SK-N-SH (cell line): ENCODE measurements at regions not wholly inside any gene's neighbourhood (a gene's known extent, or its start where the extent isn't known, plus 50 kb on each side); places are given as distances from the start of the nearest gene placed in this dataset.
"Not testable (repeated sequence)": the region's sequence is repeated elsewhere in the genome, so short reads cannot be mapped to it uniquely, and the experiment has no call there.

Source experiments
- CTCF ChIA-PET: fragments of 300-600, 350-600 bp; formaldehyde crosslinking; extraction: SDS; loops from one replicate; lab custom pipeline; 2021; lab: Yijun Ruan, JAX
- POLR2A ChIA-PET: fragments of 350-600 bp; sonication (Branson Sonifier 250); formaldehyde crosslinking; extraction: SDS; loops from one replicate; lab custom pipeline; 2020; ENCODE audit warnings: antibody characterized with exemption, inconsistent platforms; lab: Yijun Ruan, JAX
- DNase-seq: peaks from one replicate; pipeline ENCODE4 v3.0.0; 2012
- H2AFZ ChIP-seq: fragments of 200-600 bp; sonication (generic); 2 replicates; pipeline ENCODE4 v1.8.1; 2016; ENCODE audit warnings: antibody characterized with exemption, mild to moderate bottlenecking, low read depth
- H3F3A ChIP-seq: fragments of 200-600 bp; sonication (generic); replicated peaks from 2 replicates; pipeline ENCODE3; 2016; ENCODE audit warnings: antibody characterized with exemption, mild to moderate bottlenecking; ENCODE audit not compliant: insufficient read depth
- H3K27ac ChIP-seq, 2 experiments: fragments of 200-500 bp in 1 of 2; fragments of 200-600 bp in 1 of 2; sonication (Bioruptor generic) in 1 of 2; sonication (generic), shearing (Covaris generic) in 1 of 2; 2 replicates each; pipeline versions ENCODE4 v1.5.1 to v1.6.1; 2014 to 2016; ENCODE audit warnings: low read depth in 2 of 2, inconsistent platforms in 1 of 2, low read length in 1 of 2, mild to moderate bottlenecking in 1 of 2, mixed read lengths in 1 of 2
- H3K27me3 ChIP-seq: fragments of 200-600 bp; sonication (generic), shearing (Covaris generic); 2 replicates; pipeline ENCODE4 v1.6.1; 2016; ENCODE audit warnings: mixed run types; ENCODE audit not compliant: insufficient read depth
- H3K36me3 ChIP-seq, 2 experiments: fragments of 200-500 bp in 1 of 2; fragments of 200-600 bp in 1 of 2; sonication (Bioruptor generic) in 1 of 2; sonication (generic) in 1 of 2; replicated peaks in 1 of 2; 2 replicates each; pipeline versions ENCODE3 to v1.5.1; 2014 to 2016; ENCODE audit warnings: low read length in 1 of 2, mild to moderate bottlenecking in 1 of 2; ENCODE audit not compliant: insufficient read depth in 2 of 2, control insufficient read depth in 1 of 2
- H3K4me1 ChIP-seq, 2 experiments: fragments of 200-500 bp in 1 of 2; fragments of 200-600 bp in 1 of 2; sonication (Bioruptor generic) in 1 of 2; sonication (generic), shearing (Covaris generic) in 1 of 2; 2 replicates each; pipeline versions ENCODE4 v1.5.1 to v1.6.1; 2014 to 2016; ENCODE audit warnings: low read depth in 1 of 2, low read length in 1 of 2, mixed run types in 1 of 2; ENCODE audit not compliant: insufficient read depth in 2 of 2, control insufficient read depth in 1 of 2
- H3K4me2 ChIP-seq: fragments of 200-600 bp; sonication (generic), shearing (Covaris generic); 2 replicates; pipeline ENCODE4 v1.6.1; 2017; ENCODE audit warnings: mixed run types
- H3K4me3 ChIP-seq, 2 experiments: fragments of 200-500 bp in 1 of 2; fragments of 200-600 bp in 1 of 2; sonication (Bioruptor generic) in 1 of 2; sonication (generic), shearing (Covaris generic) in 1 of 2; 2 replicates each; pipeline versions ENCODE4 v1.5.1 to v1.8.1; 2014 to 2016; ENCODE audit warnings: low read depth in 2 of 2, inconsistent platforms in 1 of 2, low read length in 1 of 2, mild to moderate bottlenecking in 1 of 2, mixed read lengths in 1 of 2, moderate library complexity in 1 of 2
- H3K79me2 ChIP-seq: fragments of 200-600 bp; sonication (generic); 2 replicates; pipeline ENCODE4 v1.8.1; 2017; ENCODE audit warnings: mild to moderate bottlenecking; ENCODE audit not compliant: insufficient read depth
- H3K9ac ChIP-seq: fragments of 200-600 bp; sonication (generic); 2 replicates; pipeline ENCODE4 v1.6.1; 2017; ENCODE audit warnings: mixed run types
- H3K9me2 ChIP-seq: fragments of 200-600 bp; sonication (generic); 2 replicates; pipeline ENCODE4 v1.6.1; 2017; ENCODE audit warnings: mixed run types
- H3K9me3 ChIP-seq: fragments of 200-600 bp; sonication (generic); 2 replicates; pipeline ENCODE4 v1.6.1; 2017; ENCODE audit warnings: mixed run types, mild to moderate bottlenecking, moderate library complexity
- H4K20me1 ChIP-seq: fragments of 200-600 bp; sonication (generic); 2 replicates; pipeline ENCODE4 v1.6.1; 2017; ENCODE audit warnings: mild to moderate bottlenecking, mixed run types; ENCODE audit not compliant: insufficient read depth
- CHD2 ChIP-seq: fragments of 150-350 bp; IDR thresholded peaks from 2 replicates; pipeline ENCODE4 v1.6.1; 2018; ENCODE audit warnings: low read length; ENCODE audit not compliant: partially characterized antibody
- CTCF ChIP-seq: fragments of 200-600 bp; sonication (generic); IDR thresholded peaks from 2 replicates; pipeline ENCODE4 v1.6.1; 2017; ENCODE audit warnings: antibody characterized with exemption, mild to moderate bottlenecking, moderate library complexity
- FOSL2 ChIP-seq: IDR thresholded peaks from 2 replicates; pipeline ENCODE4 v1.4.0; 2012; ENCODE audit warnings: low read depth, mild to moderate bottlenecking, moderate library complexity, borderline replicate concordance
- MXI1 ChIP-seq: IDR thresholded peaks from 2 replicates; pipeline ENCODE4 v1.6.1; 2012; ENCODE audit warnings: mild to moderate bottlenecking, low read depth, low read length, improper control_type of control experiment
- POLR2AphosphoS5 ChIP-seq: IDR thresholded peaks from 2 replicates; pipeline ENCODE4 v1.6.1; 2012; ENCODE audit warnings: low read depth, low read length
- RAD21 ChIP-seq: IDR thresholded peaks from 2 replicates; pipeline ENCODE4 v1.6.1; 2012; ENCODE audit warnings: mild to moderate bottlenecking, low read length
- RCOR1 ChIP-seq: fragments of 150-350 bp; IDR thresholded peaks from 2 replicates; pipeline ENCODE4 v1.6.1; 2017; ENCODE audit warnings: antibody characterized with exemption, low read length
- RXRA ChIP-seq: IDR thresholded peaks from 2 replicates; pipeline ENCODE4 v1.4.0; 2012; ENCODE audit warnings: low read depth, mild to moderate bottlenecking, borderline replicate concordance
- SMC3 ChIP-seq: IDR thresholded peaks from 2 replicates; pipeline ENCODE4 v1.6.1; 2012; ENCODE audit warnings: low read depth, low read length, improper control_type of control experiment
- TAF1 ChIP-seq: IDR thresholded peaks from 2 replicates; pipeline ENCODE4 v1.6.1; 2012; ENCODE audit warnings: low read depth, mild to moderate bottlenecking, low read length, moderate library complexity, borderline replicate concordance
- WGBS: methylation state at CpG from one replicate; pipeline ENCODE4 v1.1.6; 2017; ENCODE audit warnings: low lambda C conversion rate; 5-methylcytosine and 5-hydroxymethylcytosine counted together

DNA sequence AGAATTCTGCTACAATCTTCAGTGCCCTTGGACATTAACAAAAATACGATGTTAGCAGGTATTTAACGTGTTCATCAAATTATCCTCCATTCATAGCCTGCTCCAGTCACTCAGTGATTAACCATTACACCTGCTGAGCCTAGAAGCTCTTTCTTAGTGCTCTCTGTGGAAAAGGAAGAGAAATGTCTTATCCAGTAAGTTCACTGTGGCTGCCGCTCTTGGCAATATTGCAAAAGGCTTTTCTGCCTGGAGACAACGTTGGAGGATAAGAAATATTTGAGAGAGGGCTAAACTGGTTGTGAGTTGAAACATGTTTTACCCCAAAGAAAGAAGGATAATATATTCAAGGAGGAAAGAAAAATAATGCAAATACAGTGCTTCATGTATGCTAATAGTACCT lies 217.4 kb upstream of the HSF2 start:
- DNase-seq = no peak
- H2AFZ ChIP-seq = no peak overlapping the region
- POLR2A ChIA-PET = no interaction called here

DNA sequence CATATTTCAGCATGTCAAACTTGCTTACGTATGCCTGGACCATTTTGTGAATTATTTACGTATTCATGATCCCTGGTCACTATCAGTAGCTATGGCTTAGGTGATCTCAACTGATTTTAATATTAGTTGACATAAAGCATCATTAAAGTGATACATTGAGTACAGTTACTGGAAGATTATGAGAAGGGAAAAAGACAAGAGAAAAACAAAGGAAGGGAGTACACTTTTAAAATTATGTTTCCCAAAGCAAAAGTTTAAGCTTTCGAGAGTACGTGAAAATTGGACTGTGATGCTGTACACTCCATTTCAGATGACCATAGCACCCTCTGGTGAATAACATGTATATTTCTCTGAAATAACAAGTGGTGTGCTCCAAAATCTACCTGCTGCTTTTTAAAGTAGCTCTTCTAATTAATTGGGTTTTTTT lies 215.0 kb upstream of the HSF2 start:
- Histone ChIP-seq H3K9ac (no peak overlapping the region), H2AFZ (no peak overlapping the region), H3K79me2 (no peaks in the 10 kb centered on the region), H3K9me2 (no peaks in the 10 kb centered on the region), H3K9me3 (no peaks in the 10 kb centered on the region), H3K27ac (no peak overlapping the region), H3K27me3 (no peaks in the 10 kb centered on the region), H3K36me3 (no peaks in the 10 kb centered on the region), H3K4me1 (no peaks in the 10 kb centered on the region), H3K4me2 (no peak overlapping the region), H3K4me3 (no peak overlapping the region), H4K20me1 (no peaks in the 10 kb centered on the region), H3F3A (peaks cover 10% of the 10 kb centered on the region)
- peak; percentile 22 for DNase-seq
- ChIA-PET CTCF (interaction anchor here (0.6 to 1.9 kb wide), 15 partner anchors 11 to 1129 kb away, joined by 3 to 13 read pairs (median 4); no protein-coding TSS in a partner anchor), POLR2A (no interaction called here)
- no peak for TF ChIP-seq FOSL2
- TF ChIP-seq SMC3 = peak; percentile 59
- peak; percentile 65 for TF ChIP-seq CTCF
- TF ChIP-seq RAD21 = peak; percentile 71
- WGBS = 24% methylated on average over 4 of the region's 4 CpGs

More for the DNA sequence above, 217.4 kb upstream of the HSF2 start:
- no peaks in the 10 kb centered on the region for H3K36me3 ChIP-seq
- H3K27ac ChIP-seq = no peak overlapping the region
- H3K4me1 ChIP-seq = no peaks in the 10 kb centered on the region
- H3K9me3 ChIP-seq = no peaks in the 10 kb centered on the region
- no peaks in the 10 kb centered on the region for H4K20me1 ChIP-seq
- H3K27me3 ChIP-seq = no peaks in the 10 kb centered on the region
- CTCF ChIA-PET = no interaction called here
- peaks cover 4% of the 10 kb centered on the region for H3F3A ChIP-seq
- no peaks in the 10 kb centered on the region for H3K79me2 ChIP-seq
- H3K4me3 ChIP-seq = no peak overlapping the region
- H3K4me2 ChIP-seq = no peak overlapping the region
- no peak for TF ChIP-seq RCOR1
- TF ChIP-seq POLR2AphosphoS5 = no peak
- no peak for TF ChIP-seq TAF1
- TF ChIP-seq MXI1 = no peak
- TF ChIP-seq CHD2 = no peak
- TF ChIP-seq RXRA = no peak
- 46% methylated on average over 4 of the region's 4 CpGs for WGBS
- H3K9ac ChIP-seq = no peak overlapping the region
- H3K9me2 ChIP-seq = no peaks in the 10 kb centered on the region

DNA sequence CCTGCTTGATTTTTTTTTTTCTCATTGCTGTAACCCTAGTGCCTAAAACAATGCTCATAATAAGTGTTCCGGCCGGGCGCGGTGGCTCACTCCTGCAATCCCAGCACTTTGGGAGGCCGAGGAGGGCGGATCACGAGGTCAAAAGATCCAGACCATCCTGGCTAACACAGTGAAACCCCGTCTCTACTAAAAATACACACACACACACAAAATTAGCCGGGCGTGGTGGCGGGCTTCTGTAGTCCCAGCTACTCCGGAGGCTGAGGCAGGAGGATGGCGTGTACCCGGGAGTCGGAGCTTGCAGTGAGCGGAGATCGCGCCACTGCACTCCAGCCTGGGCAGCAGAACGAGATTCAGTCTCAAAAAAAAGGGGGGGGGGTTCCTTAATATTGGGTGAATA lies 214.0 kb upstream of the HSF2 start:
- H3K27me3 ChIP-seq, DNase-seq, H3K4me2 ChIP-seq, H4K20me1 ChIP-seq, H3K36me3 ChIP-seq, H2AFZ ChIP-seq, H3K9ac ChIP-seq, H3K9me3 ChIP-seq, H3K9me2 ChIP-seq, POLR2A ChIA-PET, H3K27ac ChIP-seq, H3K4me3 ChIP-seq, H3K4me1 ChIP-seq, H3K79me2 ChIP-seq: not testable (repeated sequence)
- CTCF ChIA-PET = interaction anchor here (0.9 to 1.9 kb wide), 4 partner anchors 17 to 1130 kb away, joined by 3 to 13 read pairs (median 4); no protein-coding TSS in a partner anchor
- peaks cover 10% of the 10 kb centered on the region for H3F3A ChIP-seq
- WGBS = 64% methylated on average over 16 of the region's 19 CpGs
